Endodermal cell (in vitro differentiated cells): ENCODE measurements at regions not wholly inside any gene's neighbourhood (a gene's known extent, or its start where the extent isn't known, plus 50 kb on each side); places are given as distances from the start of the nearest gene placed in this dataset.

Experiments used
- DNase-seq: peaks from one replicate; pipeline ENCODE4 v3.0.0-alpha.2; 2017
- H3K27ac ChIP-seq: 2 replicates; pipeline ENCODE4 v1.5.1; 2013; ENCODE audit warnings: mild to moderate bottlenecking, low read depth, low read length, moderate library complexity
- H3K27me3 ChIP-seq: 2 replicates; pipeline ENCODE4 v1.6.1; 2013; ENCODE audit warnings: mild to moderate bottlenecking, low read length, moderate library complexity; ENCODE audit not compliant: insufficient read depth, control insufficient read depth, poor library complexity, severe bottlenecking
- H3K36me3 ChIP-seq: 2 replicates; pipeline ENCODE4 v1.7.0; 2013; ENCODE audit warnings: mild to moderate bottlenecking, low read length, moderate library complexity; ENCODE audit not compliant: control insufficient read depth, insufficient read depth
- H3K4me1 ChIP-seq: one replicate; pipeline ENCODE4 v1.7.0; 2013; ENCODE audit warnings: low read length; ENCODE audit not compliant: control insufficient read depth, insufficient read depth
- H3K4me3 ChIP-seq: 2 replicates; pipeline ENCODE4 v1.5.1; 2013; ENCODE audit warnings: mild to moderate bottlenecking, low read length, moderate library complexity
- H3K9ac ChIP-seq: 2 replicates; pipeline ENCODE4 v1.6.1; 2013; ENCODE audit warnings: mild to moderate bottlenecking, low read length, moderate library complexity; ENCODE audit not compliant: poor library complexity, severe bottlenecking; ENCODE audit errors: extremely low read depth
- H3K9me3 ChIP-seq: 2 replicates; pipeline ENCODE4 v1.6.1; 2013; ENCODE audit warnings: mild to moderate bottlenecking, low read length, moderate library complexity; ENCODE audit not compliant: control insufficient read depth
- H3K27ac Mint-ChIP-seq: 2 replicates; pipeline ENCODE4 v1.8.0; 2020; ENCODE audit warnings: mixed read lengths
- H3K27me3 Mint-ChIP-seq: 2 replicates; pipeline ENCODE4 v1.8.0; 2021; ENCODE audit warnings: mild to moderate bottlenecking, mixed read lengths; ENCODE audit not compliant: insufficient read depth
- H3K36me3 Mint-ChIP-seq: 2 replicates; pipeline ENCODE4 v1.8.0; 2020; ENCODE audit warnings: low read depth, mixed read lengths
- H3K4me1 Mint-ChIP-seq: 2 replicates; pipeline ENCODE4 v1.8.0; 2020; ENCODE audit warnings: mixed read lengths
- H3K4me3 Mint-ChIP-seq: 2 replicates; pipeline ENCODE4 v1.8.0; 2020; ENCODE audit warnings: mild to moderate bottlenecking, moderate library complexity, mixed read lengths
- H3K9me3 Mint-ChIP-seq: 2 replicates; pipeline ENCODE4 v1.8.0; 2020; ENCODE audit warnings: mild to moderate bottlenecking, mixed read lengths
- WGBS, 2 experiments: methylation state at CpG; one replicate each; pipeline versions ENCODE4 v1.1.5 to v1.1.7; 2013; ENCODE audit warnings: missing lambda C conversion rate in 2 of 2, mixed read lengths in 1 of 2; ENCODE audit not compliant: insufficient coverage in 1 of 2, insufficient read length in 1 of 2; 5-methylcytosine and 5-hydroxymethylcytosine counted together
- TF ChIP-seq, protein P1 (sequence below): fragments of 200-600 bp; sonication (generic); conservative IDR thresholded peaks from 2 replicates; pipeline ENCODE4 v1.5.0; 2021; ENCODE audit warnings: antibody characterized with exemption, mild to moderate bottlenecking

DNA sequence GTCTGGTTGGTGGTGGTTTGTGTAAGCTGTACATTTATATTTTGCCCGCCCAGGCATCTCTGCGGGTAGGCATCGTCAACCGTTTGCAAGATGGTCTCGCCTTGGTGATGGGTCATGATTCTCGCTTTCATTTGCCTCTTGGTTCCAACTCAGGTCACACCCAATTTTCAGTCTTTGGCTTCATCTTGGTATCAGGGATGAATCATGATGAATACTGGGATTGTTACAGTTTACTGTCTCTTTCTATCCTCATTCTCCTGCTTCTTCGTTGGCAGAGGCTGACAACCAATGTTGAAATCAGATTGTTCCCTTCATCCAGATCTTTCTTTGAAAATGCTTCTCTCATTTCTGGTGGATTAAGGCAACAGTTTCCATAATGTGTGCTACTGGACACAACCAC, 129.7 kb upstream of the KAZN start:
- no peak overlapping the region for H3K4me3 Mint-ChIP-seq
- no peak overlapping the region for H3K27ac ChIP-seq
- H3K36me3 Mint-ChIP-seq: no peaks in the 10 kb centered on the region
- H3K27ac Mint-ChIP-seq: no peak overlapping the region
- H3K4me1 ChIP-seq: no peaks in the 10 kb centered on the region
- H3K36me3 ChIP-seq: no peaks in the 10 kb centered on the region
- no peak overlapping the region for H3K9ac ChIP-seq
- WGBS, 2 experiments: 97% methylated on average over 6 to 7 of the region's 7 CpGs
- peaks cover 16% of the 10 kb centered on the region for H3K27me3 Mint-ChIP-seq
- H3K9me3 Mint-ChIP-seq: no peaks in the 10 kb centered on the region
- no peaks in the 10 kb centered on the region for H3K4me1 Mint-ChIP-seq
- H3K9me3 ChIP-seq: no peaks in the 10 kb centered on the region
- TF ChIP-seq, protein P1, sequence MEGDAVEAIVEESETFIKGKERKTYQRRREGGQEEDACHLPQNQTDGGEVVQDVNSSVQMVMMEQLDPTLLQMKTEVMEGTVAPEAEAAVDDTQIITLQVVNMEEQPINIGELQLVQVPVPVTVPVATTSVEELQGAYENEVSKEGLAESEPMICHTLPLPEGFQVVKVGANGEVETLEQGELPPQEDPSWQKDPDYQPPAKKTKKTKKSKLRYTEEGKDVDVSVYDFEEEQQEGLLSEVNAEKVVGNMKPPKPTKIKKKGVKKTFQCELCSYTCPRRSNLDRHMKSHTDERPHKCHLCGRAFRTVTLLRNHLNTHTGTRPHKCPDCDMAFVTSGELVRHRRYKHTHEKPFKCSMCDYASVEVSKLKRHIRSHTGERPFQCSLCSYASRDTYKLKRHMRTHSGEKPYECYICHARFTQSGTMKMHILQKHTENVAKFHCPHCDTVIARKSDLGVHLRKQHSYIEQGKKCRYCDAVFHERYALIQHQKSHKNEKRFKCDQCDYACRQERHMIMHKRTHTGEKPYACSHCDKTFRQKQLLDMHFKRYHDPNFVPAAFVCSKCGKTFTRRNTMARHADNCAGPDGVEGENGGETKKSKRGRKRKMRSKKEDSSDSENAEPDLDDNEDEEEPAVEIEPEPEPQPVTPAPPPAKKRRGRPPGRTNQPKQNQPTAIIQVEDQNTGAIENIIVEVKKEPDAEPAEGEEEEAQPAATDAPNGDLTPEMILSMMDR: no peak
- no peak for DNase-seq
- no peak overlapping the region for H3K4me3 ChIP-seq
- no peaks in the 10 kb centered on the region for H3K27me3 ChIP-seq

DNA sequence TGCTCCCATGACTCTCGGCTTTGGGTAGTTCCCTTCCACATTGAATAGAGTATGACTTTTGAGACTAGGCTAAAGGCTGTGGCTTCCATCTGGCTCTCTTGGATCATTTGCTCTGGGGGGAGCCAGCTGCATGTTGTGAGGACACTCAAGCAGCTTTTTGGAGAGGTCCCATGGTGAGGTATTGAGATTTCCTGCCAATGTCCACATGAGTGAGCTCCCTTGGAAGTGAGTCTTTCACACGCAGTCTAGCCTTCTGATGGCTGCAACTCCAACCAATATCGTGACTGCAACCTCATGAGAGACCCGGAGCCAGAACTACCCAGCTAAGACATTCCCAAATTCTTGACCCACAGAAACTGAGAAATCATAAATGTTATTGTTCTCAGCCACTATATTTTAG, 127.7 kb upstream of the KAZN start:
- Histone ChIP-seq H3K27ac (no peak overlapping the region), H3K4me3 (no peak overlapping the region), H3K27me3 (peaks cover 7% of the 10 kb centered on the region), H3K9ac (no peak overlapping the region), H3K9me3 (no peaks in the 10 kb centered on the region), H3K36me3 (no peaks in the 10 kb centered on the region), H3K4me1 (no peaks in the 10 kb centered on the region)
- DNase-seq: no peak
- Mint-ChIP-seq H3K4me3 (no peak overlapping the region), H3K36me3 (no peaks in the 10 kb centered on the region), H3K9me3 (no peaks in the 10 kb centered on the region), H3K27me3 (peaks cover 20% of the 10 kb centered on the region), H3K27ac (no peak overlapping the region), H3K4me1 (no peaks in the 10 kb centered on the region)
- WGBS, 2 experiments: 86 to 90% methylated on average over 2 to 4 of the region's 4 CpGs
- TF ChIP-seq, protein P1: no peak

DNA sequence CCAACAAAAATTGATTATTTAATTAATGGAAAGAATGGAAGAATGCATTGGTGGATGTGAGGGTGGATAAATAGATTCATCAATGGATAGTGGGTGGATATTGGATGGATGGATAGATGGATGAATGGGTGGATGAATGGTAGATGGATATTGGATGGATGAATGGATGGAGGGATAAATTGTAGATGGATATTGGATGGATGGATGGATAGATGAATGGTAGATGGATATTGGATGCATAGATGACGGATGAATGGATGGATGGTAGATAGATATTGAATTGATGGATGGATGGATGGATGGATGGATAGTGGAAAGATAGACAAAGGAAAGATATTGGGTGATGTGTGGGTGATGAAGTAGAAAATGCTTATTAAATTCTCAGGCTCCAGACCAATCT, 123.6 kb upstream of the KAZN start:
- H3K9me3 ChIP-seq: no peaks in the 10 kb centered on the region
- no peaks in the 10 kb centered on the region for H3K4me1 ChIP-seq
- no peaks in the 10 kb centered on the region for H3K36me3 ChIP-seq
- H3K27ac Mint-ChIP-seq: no peak overlapping the region
- DNase-seq: no peak
- TF ChIP-seq, protein P1: no peak
- no peaks in the 10 kb centered on the region for H3K4me1 Mint-ChIP-seq
- H3K4me3 Mint-ChIP-seq: no peak overlapping the region
- no peak overlapping the region for H3K9ac ChIP-seq
- no peaks in the 10 kb centered on the region for H3K9me3 Mint-ChIP-seq
- H3K27me3 ChIP-seq: peaks cover 7% of the 10 kb centered on the region
- H3K27ac ChIP-seq: no peak overlapping the region
- no peak overlapping the region for H3K4me3 ChIP-seq
- H3K36me3 Mint-ChIP-seq: no peaks in the 10 kb centered on the region
- WGBS, 2 experiments: 90 to 93% methylated on average over 1 of the region's 1 CpG
- peaks cover 10% of the 10 kb centered on the region for H3K27me3 Mint-ChIP-seq
